ENCODE measurements at regions not wholly inside any gene's neighbourhood (a gene's known extent, or its start where the extent isn't known, plus 50 kb on each side); places are given as distances from the start of the nearest gene placed in this dataset.

- peak in 1 of 3 experiments; percentile 10 for DNase-seq
Measured at GRCh38 chr20:48261398-48261910, 476.2 kb upstream of the SULF2 start.

GRCh38 chr20:48260129-48260756 is 475.0 kb upstream of the SULF2 start:
- no peak for DNase-seq

GRCh38 chr20:48259456-48259855 is 474.2 kb upstream of the SULF2 start:
- no peak for DNase-seq

- no peak for DNase-seq
Measured at GRCh38 chr20:48257833-48258232, 472.6 kb upstream of the SULF2 start.

GRCh38 chr20:48247961-48248360 is 462.7 kb upstream of the SULF2 start:
- no peak for DNase-seq

GRCh38 chr20:48246061-48246790 is 460.9 kb upstream of the SULF2 start:
- DNase-seq: no peak

- DNase-seq: no peak
Measured at GRCh38 chr20:48242623-48243022, 457.3 kb upstream of the SULF2 start.

- no peak for DNase-seq
Measured at GRCh38 chr20:48241482-48241881, 456.2 kb upstream of the SULF2 start.

- no peak for DNase-seq
Measured at GRCh38 chr20:48238781-48239180, 453.5 kb upstream of the SULF2 start.

- no peak for DNase-seq
Measured at GRCh38 chr20:48238326-48238725, 453.0 kb upstream of the SULF2 start.

GRCh38 chr20:48236000-48236970 is 451.0 kb upstream of the SULF2 start:
- DNase-seq: peak in 1 of 3 experiments; percentile 12

- DNase-seq: no peak
Measured at GRCh38 chr20:48234951-48235350, 449.7 kb upstream of the SULF2 start.

- DNase-seq: no peak
Measured at GRCh38 chr20:48231253-48231930, 446.1 kb upstream of the SULF2 start.

GRCh38 chr20:48230216-48230615 is 444.9 kb upstream of the SULF2 start:
- DNase-seq: no peak

- no peak for DNase-seq
Measured at GRCh38 chr20:48227381-48227780, 442.1 kb upstream of the SULF2 start.

- no peak for DNase-seq
Measured at GRCh38 chr20:48226642-48227041, 441.4 kb upstream of the SULF2 start.

- no peak for DNase-seq
Measured at GRCh38 chr20:48224533-48225050, 439.3 kb upstream of the SULF2 start.

- DNase-seq: no peak
Measured at GRCh38 chr20:48223715-48224114, 438.4 kb upstream of the SULF2 start.

GRCh38 chr20:48222595-48223180 is 437.4 kb upstream of the SULF2 start:
- no peak for DNase-seq

GRCh38 chr20:48220033-48220633 is 434.9 kb upstream of the SULF2 start:
- DNase-seq: peak in 1 of 3 experiments; percentile 4

- DNase-seq: no peak
Measured at GRCh38 chr20:48219306-48219705, 434.0 kb upstream of the SULF2 start.

GRCh38 chr20:48217190-48217589 is 431.9 kb upstream of the SULF2 start:
- no peak for DNase-seq
